Glutamatergic neuron (in vitro differentiated cells): ENCODE measurements at regions not wholly inside any gene's neighbourhood (a gene's known extent, or its start where the extent isn't known, plus 50 kb on each side); places are given as distances from the start of the nearest gene placed in this dataset.

Experiments used
- DNase-seq: peaks from one replicate; pipeline ENCODE4 v3.0.0; 2022
- H3K27ac Mint-ChIP-seq: one replicate; pipeline ENCODE4 v1.8.0; 2020; ENCODE audit warnings: mild to moderate bottlenecking, mixed read lengths, inconsistent platforms; ENCODE audit not compliant: unreplicated experiment
- H3K27me3 Mint-ChIP-seq: one replicate; pipeline ENCODE4 v1.8.0; 2020; ENCODE audit warnings: mild to moderate bottlenecking, moderate library complexity, mixed read lengths, inconsistent platforms; ENCODE audit not compliant: unreplicated experiment
- H3K36me3 Mint-ChIP-seq: one replicate; pipeline ENCODE4 v1.8.0; 2020; ENCODE audit warnings: mild to moderate bottlenecking, mixed read lengths, inconsistent platforms; ENCODE audit not compliant: unreplicated experiment
- H3K4me1 Mint-ChIP-seq: one replicate; pipeline ENCODE4 v1.8.0; 2020; ENCODE audit warnings: mild to moderate bottlenecking, low read depth, mixed read lengths, inconsistent platforms; ENCODE audit not compliant: unreplicated experiment
- H3K4me3 Mint-ChIP-seq: one replicate; pipeline ENCODE4 v1.8.0; 2020; ENCODE audit warnings: mild to moderate bottlenecking, mixed read lengths, inconsistent platforms; ENCODE audit not compliant: unreplicated experiment
- H3K9me3 Mint-ChIP-seq: one replicate; pipeline ENCODE4 v1.8.0; 2020; ENCODE audit warnings: mild to moderate bottlenecking, moderate library complexity, mixed read lengths, inconsistent platforms; ENCODE audit not compliant: unreplicated experiment
- CTCF ChIP-seq: fragments of 200-600 bp; sonication (generic); IDR thresholded peaks from one replicate; pipeline ENCODE4 v1.5.0; 2021; ENCODE audit not compliant: partially characterized antibody, unreplicated experiment

GRCh38 chr12:93056971-93057535, 128.0 kb upstream of the EEA1 start:
- DNase-seq: no peak
- no peak for TF ChIP-seq CTCF
- H3K9me3 Mint-ChIP-seq: no peaks in the 10 kb centered on the region
- no peaks in the 10 kb centered on the region for H3K36me3 Mint-ChIP-seq
- no peaks in the 10 kb centered on the region for H3K27me3 Mint-ChIP-seq
- H3K4me3 Mint-ChIP-seq: no peak overlapping the region
- H3K4me1 Mint-ChIP-seq: no peaks in the 10 kb centered on the region
- H3K27ac Mint-ChIP-seq: no peak overlapping the region

- Mint-ChIP-seq H3K36me3 (no peaks in the 10 kb centered on the region), H3K27me3 (no peaks in the 10 kb centered on the region), H3K9me3 (no peaks in the 10 kb centered on the region), H3K4me3 (no peak overlapping the region), H3K4me1 (no peaks in the 10 kb centered on the region), H3K27ac (no peak overlapping the region)
- DNase-seq: no peak
- TF ChIP-seq CTCF: no peak
These were observed 129.2 kb upstream of the EEA1 start for GRCh38 chr12:93058280-93058679.

GRCh38 chr12:93059288-93059687, 130.2 kb upstream of the EEA1 start:
- Mint-ChIP-seq H3K4me3 (no peak overlapping the region), H3K36me3 (no peaks in the 10 kb centered on the region), H3K9me3 (no peaks in the 10 kb centered on the region), H3K27me3 (no peaks in the 10 kb centered on the region), H3K4me1 (no peaks in the 10 kb centered on the region), H3K27ac (no peak overlapping the region)
- no peak for TF ChIP-seq CTCF
- DNase-seq: no peak

GRCh38 chr12:93059925-93060665, 131.0 kb upstream of the EEA1 start:
- Mint-ChIP-seq H3K9me3 (no peaks in the 10 kb centered on the region), H3K4me1 (no peaks in the 10 kb centered on the region), H3K27ac (no peak overlapping the region), H3K27me3 (no peaks in the 10 kb centered on the region), H3K36me3 (no peaks in the 10 kb centered on the region), H3K4me3 (no peak overlapping the region)
- no peak for DNase-seq
- no peak for TF ChIP-seq CTCF
